GM21423 (cell line): ENCODE measurements at regions not wholly inside any gene's neighbourhood (a gene's known extent, or its start where the extent isn't known, plus 50 kb on each side); places are given as distances from the start of the nearest gene placed in this dataset.
"Not testable (repeated sequence)": the region's sequence is repeated elsewhere in the genome, so short reads cannot be mapped to it uniquely, and the experiment has no call there.

Experiments
- ATAC-seq: cut with Tn5 transposase; IDR thresholded peaks from one replicate; pipeline ENCODE4 v1.9.1; 2021; ENCODE audit warnings: mild to moderate bottlenecking, moderate library complexity; ENCODE audit not compliant: unreplicated experiment

GRCh38 chr2:595831-596592, 81.2 kb downstream of the TMEM18 start:
- no peak for ATAC-seq

- no peak for ATAC-seq
Measured at GRCh38 chr2:595141-595815, 81.9 kb downstream of the TMEM18 start.

GRCh38 chr2:594297-594949, 82.8 kb downstream of the TMEM18 start:
- ATAC-seq, result no peak

GRCh38 chr2:593356-594026, 83.7 kb downstream of the TMEM18 start:
- ATAC-seq, result no peak

- ATAC-seq, result no peak
Measured at GRCh38 chr2:592737-593136, 84.5 kb downstream of the TMEM18 start.

- no peak for ATAC-seq
Measured at GRCh38 chr2:590214-591175, 86.7 kb downstream of the TMEM18 start.

- ATAC-seq, result no peak
Measured at GRCh38 chr2:589281-590130, 87.7 kb downstream of the TMEM18 start.

- ATAC-seq, result no peak
Measured at GRCh38 chr2:588074-588645, 89.0 kb downstream of the TMEM18 start.

- no peak for ATAC-seq
Measured at GRCh38 chr2:587087-587960, 89.9 kb downstream of the TMEM18 start.

- no peak for ATAC-seq
Measured at GRCh38 chr2:586641-587076, 90.5 kb downstream of the TMEM18 start.

GRCh38 chr2:584863-585823, 92.1 kb downstream of the TMEM18 start:
- ATAC-seq, result peak; percentile 95

GRCh38 chr2:583666-584065, 93.5 kb downstream of the TMEM18 start:
- ATAC-seq, result no peak

- ATAC-seq, result no peak
Measured at GRCh38 chr2:582792-583528, 94.2 kb downstream of the TMEM18 start.

GRCh38 chr2:582289-582688, 94.9 kb downstream of the TMEM18 start:
- not testable (repeated sequence) for ATAC-seq

GRCh38 chr2:579961-580360, 97.2 kb downstream of the TMEM18 start:
- no peak for ATAC-seq

- no peak for ATAC-seq
Measured at GRCh38 chr2:579351-579886, 97.8 kb downstream of the TMEM18 start.
